Loucy (cell line): ENCODE measurements at regions not wholly inside any gene's neighbourhood (a gene's known extent, or its start where the extent isn't known, plus 50 kb on each side); places are given as distances from the start of the nearest gene placed in this dataset.

Experiments used
- H2AFZ ChIP-seq: fragments of 200-600 bp; sonication (generic); 2 replicates; pipeline ENCODE4 v1.6.0; 2016; ENCODE audit warnings: antibody characterized with exemption, mild to moderate bottlenecking, low read length, moderate library complexity
- H3F3A ChIP-seq: fragments of 200-600 bp; 2 replicates; pipeline ENCODE4 v1.6.0; 2016; ENCODE audit warnings: antibody characterized with exemption, low read depth, mild to moderate bottlenecking
- H3K27me3 ChIP-seq: fragments of 200-600 bp; sonication (generic); 2 replicates; pipeline ENCODE4 v1.6.1; 2014; ENCODE audit warnings: low read length, mild to moderate bottlenecking; ENCODE audit not compliant: insufficient read depth, poor library complexity, severe bottlenecking
- H3K36me3 ChIP-seq: fragments of 200-600 bp; sonication (generic); 2 replicates; pipeline ENCODE4 v1.6.1; 2016; ENCODE audit warnings: low read length; ENCODE audit not compliant: insufficient read depth
- H3K4me1 ChIP-seq: fragments of 200-600 bp; sonication (generic); 2 replicates; pipeline ENCODE4 v1.5.1; 2014; ENCODE audit warnings: low read length, mild to moderate bottlenecking; ENCODE audit not compliant: insufficient read depth, poor library complexity, severe bottlenecking
- H3K4me2 ChIP-seq: fragments of 200-600 bp; sonication (generic); 2 replicates; pipeline ENCODE4 v1.6.0; 2014; ENCODE audit warnings: antibody characterized with exemption, low read length, low read depth, mild to moderate bottlenecking; ENCODE audit not compliant: poor library complexity, severe bottlenecking
- H3K4me3 ChIP-seq: fragments of 200-600 bp; sonication (generic); 2 replicates; pipeline ENCODE4 v1.5.1; 2014; ENCODE audit warnings: low read length, mild to moderate bottlenecking, mixed read lengths; ENCODE audit not compliant: poor library complexity, severe bottlenecking
- H3K79me2 ChIP-seq: fragments of 200-600 bp; sonication (generic); 2 replicates; pipeline ENCODE4 v1.6.1; 2014; ENCODE audit warnings: low read length; ENCODE audit not compliant: insufficient read depth
- H3K9ac ChIP-seq: fragments of 200-600 bp; sonication (generic); 2 replicates; pipeline ENCODE4 v1.6.0; 2014; ENCODE audit warnings: mild to moderate bottlenecking, low read depth, low read length, moderate library complexity; ENCODE audit not compliant: poor library complexity, severe bottlenecking
- H3K9me2 ChIP-seq: fragments of 200-600 bp; sonication (generic); replicated peaks from 2 replicates; pipeline ENCODE4 v1.6.1; 2016; ENCODE audit warnings: low read depth, low read length, mixed read lengths
- H3K9me3 ChIP-seq: fragments of 200-600 bp; sonication (generic); 2 replicates; pipeline ENCODE4 v1.6.1; 2014; ENCODE audit warnings: mild to moderate bottlenecking, antibody characterized with exemption, low read length, low read depth; ENCODE audit not compliant: insufficient read depth
- H4K20me1 ChIP-seq: fragments of 200-600 bp; sonication (generic); 2 replicates; pipeline ENCODE4 v1.6.0; 2014; ENCODE audit warnings: antibody characterized with exemption, low read length, mild to moderate bottlenecking; ENCODE audit not compliant: insufficient read depth, poor library complexity, severe bottlenecking
- EZH2phosphoT487 ChIP-seq: fragments of 200-600 bp; IDR thresholded peaks from 2 replicates; pipeline ENCODE4 v1.6.1; 2018; ENCODE audit warnings: antibody characterized with exemption, mild to moderate bottlenecking, moderate library complexity, borderline replicate concordance
- TF ChIP-seq, protein P1 (sequence below): fragments of 200-600 bp; sonication (generic); conservative IDR thresholded peaks from 2 replicates; pipeline ENCODE4 v1.5.1; 2014; ENCODE audit warnings: mild to moderate bottlenecking, antibody characterized with exemption, low read length

DNA sequence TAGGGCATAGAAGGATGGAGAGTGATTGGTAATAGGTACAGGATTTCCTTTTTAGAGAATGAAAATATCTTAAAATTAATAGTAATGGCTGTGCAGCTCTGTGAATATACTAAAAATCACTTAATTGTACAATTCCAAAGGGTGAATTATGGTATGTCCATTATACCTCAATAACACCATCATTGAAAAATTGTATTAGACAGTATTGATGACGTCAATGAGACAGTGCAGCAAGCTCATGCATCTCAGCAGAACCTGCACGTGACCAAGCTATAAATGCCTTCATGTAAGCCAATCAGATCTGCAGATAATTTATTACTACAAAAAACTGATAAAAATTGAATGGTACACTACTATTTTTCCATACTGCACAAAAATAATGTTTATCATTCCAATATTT lies 354.4 kb upstream of the CDH19 start:
- Histone ChIP-seq H3K9me2 (no peaks in the 10 kb centered on the region), H4K20me1 (no peaks in the 10 kb centered on the region), H3K9ac (no peak overlapping the region), H3K4me1 (no peaks in the 10 kb centered on the region), H3K79me2 (no peaks in the 10 kb centered on the region), H3K4me2 (no peak overlapping the region), H3K27me3 (no peaks in the 10 kb centered on the region), H3K9me3 (no peaks in the 10 kb centered on the region), H3K4me3 (no peak overlapping the region), H3K36me3 (no peaks in the 10 kb centered on the region), H2AFZ (no peak overlapping the region), H3F3A (no peaks in the 10 kb centered on the region)
- TF ChIP-seq EZH2phosphoT487, result no peak
- TF ChIP-seq, protein P1, sequence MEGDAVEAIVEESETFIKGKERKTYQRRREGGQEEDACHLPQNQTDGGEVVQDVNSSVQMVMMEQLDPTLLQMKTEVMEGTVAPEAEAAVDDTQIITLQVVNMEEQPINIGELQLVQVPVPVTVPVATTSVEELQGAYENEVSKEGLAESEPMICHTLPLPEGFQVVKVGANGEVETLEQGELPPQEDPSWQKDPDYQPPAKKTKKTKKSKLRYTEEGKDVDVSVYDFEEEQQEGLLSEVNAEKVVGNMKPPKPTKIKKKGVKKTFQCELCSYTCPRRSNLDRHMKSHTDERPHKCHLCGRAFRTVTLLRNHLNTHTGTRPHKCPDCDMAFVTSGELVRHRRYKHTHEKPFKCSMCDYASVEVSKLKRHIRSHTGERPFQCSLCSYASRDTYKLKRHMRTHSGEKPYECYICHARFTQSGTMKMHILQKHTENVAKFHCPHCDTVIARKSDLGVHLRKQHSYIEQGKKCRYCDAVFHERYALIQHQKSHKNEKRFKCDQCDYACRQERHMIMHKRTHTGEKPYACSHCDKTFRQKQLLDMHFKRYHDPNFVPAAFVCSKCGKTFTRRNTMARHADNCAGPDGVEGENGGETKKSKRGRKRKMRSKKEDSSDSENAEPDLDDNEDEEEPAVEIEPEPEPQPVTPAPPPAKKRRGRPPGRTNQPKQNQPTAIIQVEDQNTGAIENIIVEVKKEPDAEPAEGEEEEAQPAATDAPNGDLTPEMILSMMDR, result no peak

DNA sequence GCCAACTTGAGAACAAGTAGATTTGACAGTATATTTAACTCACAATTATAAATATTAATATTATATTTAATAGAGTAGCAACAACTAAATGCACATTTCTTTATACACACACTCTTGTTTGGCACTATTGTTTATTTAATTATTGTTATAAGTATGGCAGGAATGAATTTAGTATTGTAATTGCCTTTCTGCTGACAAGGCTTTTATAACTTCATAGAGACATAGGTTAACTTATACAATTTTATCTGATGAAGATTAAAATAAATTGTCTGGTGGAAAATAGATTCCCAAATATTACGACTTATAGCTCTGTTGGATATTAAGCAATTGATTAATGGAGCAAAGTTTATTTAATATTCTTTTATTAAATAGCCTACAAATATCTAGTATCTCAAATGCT lies 347.9 kb upstream of the CDH19 start:
- no peaks in the 10 kb centered on the region for H3K27me3 ChIP-seq
- TF ChIP-seq, protein P1, result no peak
- no peak for TF ChIP-seq EZH2phosphoT487
- no peak overlapping the region for H2AFZ ChIP-seq
- no peaks in the 10 kb centered on the region for H3K36me3 ChIP-seq
- H3K79me2 ChIP-seq, result no peaks in the 10 kb centered on the region
- no peaks in the 10 kb centered on the region for H3F3A ChIP-seq
- H3K9me2 ChIP-seq, result no peaks in the 10 kb centered on the region
- no peaks in the 10 kb centered on the region for H4K20me1 ChIP-seq
- no peak overlapping the region for H3K4me2 ChIP-seq
- no peaks in the 10 kb centered on the region for H3K4me1 ChIP-seq
- no peak overlapping the region for H3K9ac ChIP-seq
- H3K4me3 ChIP-seq, result no peak overlapping the region
- no peaks in the 10 kb centered on the region for H3K9me3 ChIP-seq

DNA sequence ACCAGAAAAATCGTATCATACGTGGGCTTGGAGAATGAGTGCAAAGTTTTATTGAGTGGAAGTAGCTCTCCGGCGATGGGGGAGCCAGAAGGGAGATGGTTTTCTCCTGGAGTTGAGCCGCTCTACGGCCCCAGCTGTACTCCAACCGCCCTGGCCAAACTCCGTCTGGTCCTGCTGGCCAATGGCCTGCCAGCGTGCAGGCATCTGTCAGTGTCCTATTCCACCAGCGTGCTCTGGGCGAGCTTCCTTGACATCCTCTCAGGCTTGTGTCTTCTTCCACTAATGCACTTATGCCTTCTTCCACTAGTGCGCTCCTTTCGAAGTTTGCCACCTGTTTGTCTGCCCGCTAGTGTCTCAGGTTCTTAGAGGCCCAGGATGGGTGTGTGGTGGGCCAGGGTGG lies 345.5 kb upstream of the CDH19 start:
- Histone ChIP-seq H3K4me1 (no peaks in the 10 kb centered on the region), H4K20me1 (no peaks in the 10 kb centered on the region), H3K9me2 (no peaks in the 10 kb centered on the region), H3K4me3 (no peak overlapping the region), H3K36me3 (no peaks in the 10 kb centered on the region), H3K27me3 (no peaks in the 10 kb centered on the region), H3K79me2 (no peaks in the 10 kb centered on the region), H3K9ac (no peak overlapping the region), H3K9me3 (no peaks in the 10 kb centered on the region), H3K4me2 (no peak overlapping the region), H2AFZ (no peak overlapping the region), H3F3A (no peaks in the 10 kb centered on the region)
- TF ChIP-seq, protein P1, result no peak
- no peak for TF ChIP-seq EZH2phosphoT487
